GM10266 (cell line): ENCODE measurements at regions not wholly inside any gene's neighbourhood (a gene's known extent, or its start where the extent isn't known, plus 50 kb on each side); places are given as distances from the start of the nearest gene placed in this dataset.

Experiments
- DNase-seq: peaks from one replicate; pipeline ENCODE4 v3.0.0; 2012; ENCODE audit errors: extremely low spot score
- CTCF ChIP-seq: IDR thresholded peaks from 2 replicates; pipeline ENCODE4 v1.5.1; 2012; ENCODE audit warnings: mild to moderate bottlenecking, low read depth; ENCODE audit not compliant: control insufficient read depth, insufficient read depth; ENCODE audit errors: missing control alignments

GRCh38 chr3:115384381-115384780 is 237.3 kb upstream of the ZBTB20 start:
- DNase-seq, result no peak

DNA sequence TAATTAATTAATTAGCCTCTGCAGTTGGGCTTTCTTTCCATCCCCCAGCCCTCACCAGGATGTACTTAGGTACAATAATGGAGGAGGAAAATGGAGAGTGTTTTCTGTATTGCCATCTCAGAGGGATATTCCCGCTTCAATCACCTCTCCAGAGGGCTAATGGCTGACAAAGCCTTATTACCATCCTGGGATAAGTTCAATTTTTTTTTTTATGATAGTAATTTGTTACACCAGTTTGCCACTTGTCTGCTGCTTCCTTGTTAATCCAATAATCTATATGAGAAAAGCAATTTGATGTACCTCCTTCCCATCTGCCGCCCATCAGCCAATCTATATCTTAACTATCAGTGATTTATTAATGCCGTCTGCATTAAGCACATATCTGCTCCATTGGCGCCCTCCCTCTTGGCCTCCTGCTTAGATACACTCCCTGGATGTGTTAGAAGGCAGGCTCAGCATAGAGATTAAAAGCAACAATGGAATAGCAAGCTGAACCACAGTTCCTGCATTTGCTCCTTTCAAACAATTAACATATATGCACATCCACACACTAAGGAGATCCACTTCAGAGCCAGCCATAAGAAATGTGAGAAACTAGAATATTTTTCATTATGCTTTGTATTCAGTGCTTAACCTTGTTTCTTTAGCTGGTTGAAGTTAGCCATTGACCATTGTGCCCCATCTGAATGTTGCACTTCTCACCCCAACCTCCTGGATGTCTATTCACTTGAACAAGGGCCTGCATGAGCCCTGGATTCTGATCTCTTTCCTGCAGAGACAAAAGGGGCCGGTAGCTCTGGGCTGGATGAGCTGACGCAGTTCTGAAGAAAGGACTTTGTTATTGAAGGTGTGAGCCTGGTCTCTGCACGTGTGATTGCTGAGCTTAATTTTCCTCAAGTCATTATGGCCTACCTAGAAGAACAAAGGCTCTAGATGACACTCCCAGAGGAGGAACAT is 237.3 kb upstream of the GAP43 start:
- no peak for TF ChIP-seq CTCF
- no peak for DNase-seq

More at GRCh38 chr3:115384381-115384780, 237.3 kb upstream of the ZBTB20 start:
- no peak for TF ChIP-seq CTCF

- no peak for DNase-seq
- no peak for TF ChIP-seq CTCF
Measured at GRCh38 chr3:115388166-115388565, 235.1 kb upstream of the GAP43 start.

DNA sequence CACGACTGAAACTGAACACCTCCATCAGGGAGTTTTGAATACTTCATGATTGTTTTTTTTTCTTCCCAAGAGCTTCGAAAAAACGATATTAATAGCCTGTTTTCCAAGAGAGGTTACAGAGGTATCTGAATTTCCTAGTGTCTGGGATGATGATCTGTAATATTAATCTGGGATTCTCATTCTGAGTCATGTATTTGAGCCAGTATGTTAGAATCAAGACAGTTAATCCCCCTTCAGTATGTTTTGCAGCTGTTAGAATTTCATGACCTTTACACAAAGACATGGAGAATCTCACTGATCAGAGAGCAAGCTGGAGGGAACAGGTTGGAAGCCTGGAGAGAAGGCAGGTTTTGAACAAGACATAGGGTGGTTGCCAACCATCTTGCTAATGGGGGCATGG is 234.5 kb upstream of the GAP43 start:
- no peak for DNase-seq
- no peak for TF ChIP-seq CTCF

DNA sequence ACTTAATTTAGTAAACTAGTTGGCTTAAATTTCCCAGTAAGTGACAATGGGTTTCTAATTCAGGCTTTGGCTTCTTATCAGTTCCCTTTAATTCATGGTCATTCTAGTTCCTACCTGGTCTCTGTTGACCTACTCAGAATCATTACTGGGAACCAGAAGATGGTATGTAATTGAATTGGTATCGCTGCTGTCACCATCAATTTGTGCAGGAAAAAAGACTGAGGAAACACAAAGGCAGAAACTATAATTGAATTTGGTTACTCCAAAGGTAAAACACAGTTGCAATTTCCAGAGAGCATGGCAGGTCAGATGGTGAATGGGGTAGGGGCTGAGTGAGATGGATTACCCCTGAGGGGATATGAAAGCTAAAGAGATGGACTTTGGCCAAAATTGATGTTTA is 226.5 kb upstream of the GAP43 start:
- no peak for TF ChIP-seq CTCF
- DNase-seq, result no peak

- no peak for TF ChIP-seq CTCF
- DNase-seq, result no peak
Measured at GRCh38 chr3:115397433-115397832, 225.9 kb upstream of the GAP43 start.

GRCh38 chr3:115398506-115398905 is 224.8 kb upstream of the GAP43 start:
- TF ChIP-seq CTCF, result no peak

More at GRCh38 chr3:115398506-115398905, 224.8 kb upstream of the GAP43 start:
- DNase-seq, result no peak
